ENCODE measurements at regions not wholly inside any gene's neighbourhood (a gene's known extent, or its start where the extent isn't known, plus 50 kb on each side); places are given as distances from the start of the nearest gene placed in this dataset.

GRCh38 chr6:50978380-50979170 is 159.9 kb downstream of the TFAP2B start:
- no peak for DNase-seq (ENCODE audit: low read depth)
- TF ChIP-seq, protein P1, sequence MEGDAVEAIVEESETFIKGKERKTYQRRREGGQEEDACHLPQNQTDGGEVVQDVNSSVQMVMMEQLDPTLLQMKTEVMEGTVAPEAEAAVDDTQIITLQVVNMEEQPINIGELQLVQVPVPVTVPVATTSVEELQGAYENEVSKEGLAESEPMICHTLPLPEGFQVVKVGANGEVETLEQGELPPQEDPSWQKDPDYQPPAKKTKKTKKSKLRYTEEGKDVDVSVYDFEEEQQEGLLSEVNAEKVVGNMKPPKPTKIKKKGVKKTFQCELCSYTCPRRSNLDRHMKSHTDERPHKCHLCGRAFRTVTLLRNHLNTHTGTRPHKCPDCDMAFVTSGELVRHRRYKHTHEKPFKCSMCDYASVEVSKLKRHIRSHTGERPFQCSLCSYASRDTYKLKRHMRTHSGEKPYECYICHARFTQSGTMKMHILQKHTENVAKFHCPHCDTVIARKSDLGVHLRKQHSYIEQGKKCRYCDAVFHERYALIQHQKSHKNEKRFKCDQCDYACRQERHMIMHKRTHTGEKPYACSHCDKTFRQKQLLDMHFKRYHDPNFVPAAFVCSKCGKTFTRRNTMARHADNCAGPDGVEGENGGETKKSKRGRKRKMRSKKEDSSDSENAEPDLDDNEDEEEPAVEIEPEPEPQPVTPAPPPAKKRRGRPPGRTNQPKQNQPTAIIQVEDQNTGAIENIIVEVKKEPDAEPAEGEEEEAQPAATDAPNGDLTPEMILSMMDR (IDR thresholded peaks at IDR 0.05; ENCODE audit: control insufficient read depth, extremely low read depth, insufficient read depth) = no peak
- no peak overlapping the region for H3K4me3 ChIP-seq (ENCODE audit: low read depth, low read length)

- DNase-seq (ENCODE audit: low read depth) = no peak
- TF ChIP-seq, protein P1 (IDR thresholded peaks at IDR 0.05; ENCODE audit: control insufficient read depth, extremely low read depth, insufficient read depth) = no peak
- H3K4me3 ChIP-seq (ENCODE audit: low read depth, low read length) = no peak overlapping the region
Measured at GRCh38 chr6:50979171-50979525, 160.5 kb downstream of the TFAP2B start.

DNA sequence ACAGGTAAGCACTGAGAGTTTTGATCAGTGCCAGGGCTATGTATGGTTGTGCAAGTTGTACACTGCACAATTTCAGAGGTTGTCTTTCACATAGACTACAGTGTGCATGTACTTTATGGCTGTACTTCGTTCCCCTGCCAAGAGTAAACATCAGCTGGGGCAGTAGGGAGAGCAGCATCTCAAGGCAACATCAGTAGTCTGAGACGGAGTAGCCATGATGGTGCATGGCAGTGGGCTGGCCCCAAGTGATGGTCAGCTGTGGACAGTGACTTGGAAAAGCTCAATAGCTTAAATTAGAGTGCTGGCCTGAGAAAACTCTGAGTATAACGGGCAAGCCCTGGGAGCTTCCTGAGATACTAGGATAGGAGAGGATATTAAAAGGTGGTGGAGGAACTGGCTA is 165.5 kb downstream of the TFAP2B start:
- TF ChIP-seq, protein P1 (IDR thresholded peaks at IDR 0.05; ENCODE audit: control insufficient read depth, extremely low read depth, insufficient read depth) = no peak
- H3K4me3 ChIP-seq (ENCODE audit: low read depth, low read length) = no peak overlapping the region
- no peak for DNase-seq (ENCODE audit: low read depth)

- TF ChIP-seq, protein P1 (IDR thresholded peaks at IDR 0.05; ENCODE audit: control insufficient read depth, extremely low read depth, insufficient read depth) = no peak
Measured at GRCh38 chr6:50986319-50986718, 167.6 kb downstream of the TFAP2B start.

DNA sequence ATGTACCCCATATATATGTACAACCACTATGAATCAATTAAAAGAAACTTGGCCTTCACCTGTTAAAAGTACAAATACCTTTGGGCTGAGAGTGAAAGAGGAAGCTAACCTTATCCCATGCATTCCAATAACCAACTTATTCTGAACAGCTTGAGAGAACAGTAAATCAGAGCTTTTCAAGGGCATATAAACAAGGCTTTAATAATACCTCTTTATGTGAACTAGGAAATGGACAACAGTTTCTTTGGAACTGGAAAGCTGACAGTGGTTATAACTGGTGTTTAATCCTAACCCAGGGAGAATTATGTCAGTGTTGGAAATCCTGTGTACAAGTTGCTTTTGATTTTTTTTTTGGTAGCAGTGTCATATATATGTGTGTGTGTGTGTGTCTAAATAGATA is 170.5 kb downstream of the TFAP2B start:
- no peak overlapping the region for H3K4me3 ChIP-seq (ENCODE audit: low read depth, low read length)
- TF ChIP-seq, protein P1 (IDR thresholded peaks at IDR 0.05; ENCODE audit: control insufficient read depth, extremely low read depth, insufficient read depth) = no peak
- no peak for DNase-seq (ENCODE audit: low read depth)

More at GRCh38 chr6:50986319-50986718, 167.6 kb downstream of the TFAP2B start:
- DNase-seq (ENCODE audit: low read depth) = no peak
- H3K4me3 ChIP-seq (ENCODE audit: low read depth, low read length) = no peak overlapping the region

DNA sequence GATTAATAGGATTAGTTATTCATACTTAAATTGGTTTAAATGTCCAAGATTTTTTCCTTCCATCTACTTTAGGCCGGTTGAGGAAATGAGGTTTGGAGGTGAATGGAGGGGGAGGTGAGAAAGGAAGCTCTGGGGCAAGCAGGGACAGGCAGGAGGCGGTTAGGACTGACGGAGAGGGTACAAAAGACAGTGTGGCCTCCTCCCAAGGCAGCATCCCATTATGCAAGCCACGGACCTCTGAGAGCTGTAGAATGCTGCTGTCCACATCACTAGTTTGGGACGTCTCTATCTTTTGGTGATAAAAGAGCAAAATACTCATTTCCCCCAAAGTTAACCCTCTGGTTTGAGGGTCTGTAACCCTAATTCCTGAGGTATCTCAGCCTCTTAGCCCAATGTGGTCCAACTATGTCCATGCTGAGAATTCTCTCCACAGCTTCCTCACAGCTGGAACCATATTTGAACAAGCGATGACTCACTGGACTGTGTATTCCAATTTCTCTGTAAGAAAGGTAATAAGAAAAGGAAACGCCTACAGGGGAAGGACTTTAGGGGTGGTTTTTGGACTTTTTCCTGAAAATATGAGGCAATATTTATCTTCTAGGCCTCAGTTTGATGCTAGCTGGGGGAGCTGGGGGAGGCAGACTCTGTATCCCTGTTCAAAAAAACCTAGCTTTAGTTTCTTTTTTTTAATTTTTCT is 172.2 kb downstream of the TFAP2B start:
- TF ChIP-seq, protein P1 (IDR thresholded peaks at IDR 0.05; ENCODE audit: control insufficient read depth, extremely low read depth, insufficient read depth) = no peak
- H3K4me3 ChIP-seq (ENCODE audit: low read depth, low read length) = no peak overlapping the region
- no peak for DNase-seq (ENCODE audit: low read depth)
